ENCODE measurements at regions not wholly inside any gene's neighbourhood (a gene's known extent, or its start where the extent isn't known, plus 50 kb on each side); places are given as distances from the start of the nearest gene placed in this dataset.

GRCh38 chr12:67911275-67911600, 78.0 kb upstream of the IFNG-AS1 start:
- no peak for DNase-seq

DNA sequence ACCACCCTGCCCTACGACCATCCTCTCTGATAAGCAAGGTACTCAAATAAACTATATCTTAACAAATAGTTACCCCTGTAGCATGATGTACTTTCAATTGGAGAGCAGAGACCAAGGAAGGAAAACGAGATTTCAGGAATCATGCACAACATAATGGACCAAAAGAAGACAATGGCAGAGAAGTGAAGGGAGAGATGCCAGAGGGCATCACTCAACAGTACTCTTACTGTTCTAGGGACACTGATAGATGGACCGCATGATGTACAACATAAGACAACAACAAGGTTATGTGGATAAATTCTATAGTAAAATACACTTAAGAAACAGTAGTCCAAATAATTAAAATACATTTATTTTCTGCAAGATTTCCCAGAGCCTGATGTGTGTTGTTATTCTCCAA, 77.5 kb upstream of the IFNG-AS1 start:
- DNase-seq: no peak

- DNase-seq: no peak
Measured at GRCh38 chr12:67915335-67915851, 73.9 kb upstream of the IFNG-AS1 start.

DNA sequence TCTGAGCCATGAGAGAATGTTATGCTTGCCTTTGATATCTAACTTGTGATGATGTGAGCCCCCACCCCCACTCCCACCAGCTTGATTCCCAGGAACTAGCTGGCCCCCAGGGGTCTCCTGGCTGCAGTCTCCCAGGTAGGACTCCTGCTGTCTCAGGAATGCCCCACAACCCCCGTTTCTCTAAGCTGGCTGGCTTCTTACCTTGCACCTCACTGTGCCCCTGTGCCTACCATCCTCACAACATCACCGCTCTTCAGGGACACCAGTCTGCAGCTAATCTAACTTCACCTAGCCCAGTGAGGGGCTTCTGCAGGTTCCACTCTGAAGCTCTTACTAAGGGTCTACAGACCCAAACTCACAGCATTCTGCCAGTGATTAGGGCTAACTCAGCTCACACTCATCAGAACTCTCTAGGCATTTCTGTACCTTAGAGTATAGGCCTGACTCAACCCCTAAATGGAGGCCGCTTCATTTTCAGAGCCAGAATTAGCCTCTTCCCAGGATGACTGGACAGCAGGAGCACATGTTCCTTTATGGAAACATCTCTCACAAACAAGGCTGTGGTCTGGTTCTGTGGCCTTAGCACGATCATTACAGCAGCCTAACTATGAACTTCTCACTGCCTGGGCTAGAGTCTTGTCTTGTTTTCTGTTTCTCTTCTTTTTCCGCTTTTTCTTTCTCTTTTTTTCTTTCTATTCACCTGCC, 72.8 kb upstream of the IFNG-AS1 start:
- no peak for DNase-seq

DNA sequence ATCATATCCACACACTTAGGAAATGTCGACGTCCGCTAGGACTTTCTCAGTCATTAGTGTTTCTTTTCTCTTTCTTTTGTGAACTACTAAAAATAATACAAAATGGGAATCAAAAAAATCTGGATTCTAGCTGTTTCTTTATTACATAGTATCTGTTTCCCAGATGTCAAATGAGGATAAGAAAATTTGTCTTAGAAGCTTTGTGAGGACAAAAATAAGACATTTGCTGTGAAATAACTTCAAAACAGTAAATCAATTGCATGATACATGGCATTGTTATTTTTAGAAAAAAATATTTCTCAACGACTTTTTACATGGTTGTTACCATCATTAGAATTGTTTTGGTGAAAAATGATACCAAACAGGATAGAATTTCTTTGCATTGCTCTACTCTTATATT, 71.4 kb upstream of the IFNG-AS1 start:
- DNase-seq: no peak

- no peak for DNase-seq
Measured at GRCh38 chr12:67918441-67918840, 70.8 kb upstream of the IFNG-AS1 start.

- no peak for DNase-seq
Measured at GRCh38 chr12:67919406-67919805, 69.8 kb upstream of the IFNG-AS1 start.

- no peak for DNase-seq
Measured at GRCh38 chr12:67920413-67920812, 68.8 kb upstream of the IFNG-AS1 start.

- DNase-seq: no peak
Measured at GRCh38 chr12:67921286-67921685, 68.0 kb upstream of the IFNG-AS1 start.

DNA sequence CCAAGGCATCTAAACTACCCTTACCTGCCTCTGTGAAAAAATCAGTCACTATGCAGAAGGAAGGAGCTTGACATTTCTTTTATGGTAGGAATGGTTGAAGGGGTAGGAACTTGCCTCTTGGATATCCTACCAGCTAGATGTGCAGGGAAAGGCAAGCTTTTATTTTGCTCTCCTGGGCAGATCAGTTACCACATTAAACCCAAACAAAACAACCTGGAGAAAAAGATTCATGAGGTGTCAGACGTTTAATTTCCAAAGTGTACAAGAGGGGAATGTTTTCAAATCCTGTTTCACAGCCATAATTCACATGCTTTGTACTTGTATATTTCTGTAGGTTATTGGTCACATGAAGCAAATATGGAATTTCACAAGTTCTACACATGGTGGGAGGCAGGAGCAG, 67.0 kb upstream of the IFNG-AS1 start:
- no peak for DNase-seq

DNA sequence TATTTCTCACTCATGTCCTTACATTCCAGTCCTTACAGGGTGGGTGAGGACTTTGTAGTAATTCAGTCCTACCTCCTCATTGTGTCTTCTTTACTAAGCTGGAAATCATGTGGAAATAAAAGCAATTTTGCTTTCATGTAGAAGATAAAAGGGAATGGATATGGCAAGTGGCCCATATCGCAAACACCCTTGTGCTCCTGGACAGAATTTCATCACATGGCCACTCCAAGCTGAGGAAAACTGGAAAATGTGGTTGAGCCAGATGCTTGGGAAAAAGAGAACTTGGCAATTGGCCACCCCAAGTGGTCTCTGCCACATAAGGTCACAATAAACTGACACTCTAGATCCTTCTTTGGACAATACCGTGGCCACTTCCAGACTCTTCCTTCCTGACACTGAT, 64.2 kb upstream of the IFNG-AS1 start:
- no peak for DNase-seq

- no peak for DNase-seq
Measured at GRCh38 chr12:67925552-67925951, 63.7 kb upstream of the IFNG-AS1 start.

DNA sequence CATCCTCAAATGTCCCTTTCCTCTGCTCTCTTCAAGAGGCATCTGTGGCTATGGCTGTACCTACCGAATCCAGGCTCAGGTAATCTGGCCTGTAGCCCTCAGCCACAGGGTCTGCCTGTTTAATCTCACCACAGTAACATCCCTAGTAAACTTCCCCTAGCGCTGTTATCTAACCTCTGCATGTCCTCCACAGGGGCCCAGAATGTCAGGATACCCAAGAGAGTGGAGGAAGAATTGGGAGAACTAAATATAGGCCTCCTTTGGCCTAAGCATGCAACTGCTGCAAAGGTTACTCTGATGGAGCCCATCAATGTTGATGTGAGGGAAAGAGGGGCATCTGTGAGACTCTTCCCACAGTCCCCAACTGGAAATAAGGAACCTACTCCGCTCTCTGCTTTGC, 63.2 kb upstream of the IFNG-AS1 start:
- DNase-seq: no peak

GRCh38 chr12:67927324-67927723, 61.9 kb upstream of the IFNG-AS1 start:
- no peak for DNase-seq

DNA sequence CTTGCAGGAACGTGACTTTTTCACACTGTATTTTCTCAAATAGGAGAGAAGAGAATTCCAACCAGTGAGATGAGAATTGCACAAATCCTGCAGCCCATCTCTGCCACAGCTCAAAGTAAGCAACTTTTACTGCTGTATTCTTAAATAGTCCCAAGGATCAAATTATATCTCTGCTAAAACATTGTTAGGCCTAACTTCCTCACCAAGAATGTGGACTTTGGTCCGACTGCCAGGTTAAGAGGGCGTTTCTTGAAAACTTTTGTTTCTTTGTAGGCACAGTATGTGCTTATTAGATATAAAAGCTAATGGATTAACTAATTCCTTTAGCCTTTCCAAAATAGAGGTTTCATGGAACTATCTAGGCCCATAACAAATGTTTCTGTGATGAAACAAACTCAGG, 61.4 kb upstream of the IFNG-AS1 start:
- DNase-seq: no peak

- DNase-seq: no peak
Measured at GRCh38 chr12:67928621-67929383, 60.4 kb upstream of the IFNG-AS1 start.

- no peak for DNase-seq
Measured at GRCh38 chr12:67929384-67929772, 59.9 kb upstream of the IFNG-AS1 start.

GRCh38 chr12:67937822-67938221, 51.4 kb upstream of the IFNG-AS1 start:
- DNase-seq: no peak

Data from GOT3 (cell line).